ENCODE measurements at regions not wholly inside any gene's neighbourhood (a gene's known extent, or its start where the extent isn't known, plus 50 kb on each side); places are given as distances from the start of the nearest gene placed in this dataset.

- Histone ChIP-seq H3K27ac (ENCODE audit: low read depth, low read length) (no peak overlapping the region), H3K4me2 (ENCODE audit: low read length) (no peak overlapping the region), H3K36me3 (ENCODE audit: control insufficient read depth in 1 of 2, insufficient read depth in 2 of 2, low read length in 2 of 2) (no peaks in the 10 kb centered on the region), H3K9ac (ENCODE audit: low read length) (no peak overlapping the region), H3K4me3 (replicated peaks in 1 of 2; ENCODE audit: low read depth in 1 of 2, low read length in 2 of 2) (no peak overlapping the region), H4K20me1 (ENCODE audit: insufficient read depth) (no peaks in the 10 kb centered on the region), H3K79me2 (ENCODE audit: insufficient read depth, low read length) (no peaks in the 10 kb centered on the region), H2AFZ (ENCODE audit: low read depth, low read length, poor library complexity, severe bottlenecking) (no peak overlapping the region), H3K4me1 (ENCODE audit: control insufficient read depth in 1 of 2, insufficient read depth in 2 of 2, low read length in 2 of 2) (no peaks in the 10 kb centered on the region), H3K9me3 (ENCODE audit: control insufficient read depth in 1 of 2, insufficient read depth in 1 of 2, low read depth in 1 of 2, low read length in 2 of 2) (no peaks in the 10 kb centered on the region), H3K9me2 (ENCODE audit: insufficient read depth) (no peaks in the 10 kb centered on the region), H3K27me3 (ENCODE audit: insufficient read depth, low read length) (no peaks in the 10 kb centered on the region)
- no peak for DNase-seq (ENCODE audit: low read depth, low spot score)
- ATAC-seq, result no peak
- POLR2A ChIA-PET, result no interaction called here
- RAD21 ChIA-PET (ENCODE audit: low non-redundant PET in 1 of 2, low total read pairs in 2 of 2, uncharacterized antibody in 2 of 2, unreplicated experiment in 2 of 2), result no interaction called here
- no TSS peak for BruUV-seq (replicated peaks)
- CTCF ChIA-PET, result no interaction called here
- intact Hi-C loops (cut with micrococcal nuclease), result no loop called here
- no peak for TF ChIP-seq RAD21 (IDR thresholded peaks at IDR 0.05; ENCODE audit: low read depth)
- TF ChIP-seq CTCF (IDR thresholded peaks at IDR 0.05 in 2 of 3, conservative IDR thresholded peaks at IDR 0.05 in 1 of 3; ENCODE audit: borderline replicate concordance in 1 of 3, insufficient read depth in 1 of 3, low read depth in 2 of 3, low read length in 2 of 3), result no peak
- TF ChIP-seq YY1 (IDR thresholded peaks at IDR 0.05; ENCODE audit: extremely low read depth, insufficient replicate concordance, low read depth, low read length), result no peak
- TF ChIP-seq REST (IDR thresholded peaks at IDR 0.05; ENCODE audit: low read depth), result no peak
- no peak for TF ChIP-seq MAX (IDR thresholded peaks at IDR 0.05)
- TF ChIP-seq EZH2 (IDR thresholded peaks at IDR 0.05), result no peak
- no peak for TF ChIP-seq POLR2A (IDR thresholded peaks at IDR 0.05; ENCODE audit: borderline replicate concordance, extremely low read depth, insufficient read depth, insufficient read length)
- TF ChIP-seq JUND (IDR thresholded peaks at IDR 0.05), result no peak
- no peak for TF ChIP-seq TCF7L2 (IDR thresholded peaks at IDR 0.05; ENCODE audit: borderline replicate concordance, extremely low read depth, insufficient read depth, insufficient read length)
- no peak for TF ChIP-seq FOSL1 (IDR thresholded peaks at IDR 0.05; ENCODE audit: low read depth)
- no peak for TF ChIP-seq ELF1 (IDR thresholded peaks at IDR 0.05; ENCODE audit: borderline replicate concordance, low read depth)
- TF ChIP-seq CBX3 (IDR thresholded peaks at IDR 0.05; ENCODE audit: low read depth), result no peak
Measured at GRCh38 chr6:76510489-76510888, 438.0 kb upstream of the IMPG1 start.
